HEK293T (cell line): ENCODE measurements at regions not wholly inside any gene's neighbourhood (a gene's known extent, or its start where the extent isn't known, plus 50 kb on each side); places are given as distances from the start of the nearest gene placed in this dataset.

Source experiments
- HDGF ChIP-seq: fragments of 450-650 bp; IDR thresholded peaks from 2 replicates; pipeline ENCODE4 v1.6.1; 2017; ENCODE audit warnings: antibody characterized with exemption, borderline replicate concordance
- PKNOX1 ChIP-seq: fragments of 450-650 bp; IDR thresholded peaks from 2 replicates; pipeline ENCODE4 v1.6.1; 2016
- SP1 ChIP-seq: fragments of 450-650 bp; IDR thresholded peaks from 2 replicates; pipeline ENCODE4 v1.6.1; 2017

GRCh38 chr6:137641474-137642077 is 147.4 kb upstream of the OLIG3 start:
- no peak for TF ChIP-seq HDGF
- no peak for TF ChIP-seq SP1
- no peak for TF ChIP-seq PKNOX1
